Smooth muscle cell (in vitro differentiated cells): ENCODE measurements at regions not wholly inside any gene's neighbourhood (a gene's known extent, or its start where the extent isn't known, plus 50 kb on each side); places are given as distances from the start of the nearest gene placed in this dataset.

Source experiments
- DNase-seq: peaks from one replicate; lab custom pipeline; 2025; ENCODE audit not compliant: unreplicated experiment; lab: John Stamatoyannopoulos, UW
- H2AFZ ChIP-seq: fragments of 200-600 bp; sonication (generic); 2 replicates; pipeline ENCODE4 v1.6.0; 2016; ENCODE audit warnings: antibody characterized with exemption, low read depth, mild to moderate bottlenecking
- H3F3A ChIP-seq: fragments of 200-600 bp; sonication (generic); 2 replicates; pipeline ENCODE4 v1.6.0; 2017; ENCODE audit warnings: antibody characterized with exemption, low read depth
- H3K27ac ChIP-seq: fragments of 200-600 bp; sonication (generic); 2 replicates; pipeline ENCODE4 v1.5.1; 2016; ENCODE audit warnings: low read depth, mild to moderate bottlenecking
- H3K27me3 ChIP-seq: fragments of 200-600 bp; sonication (generic); 2 replicates; pipeline ENCODE4 v1.6.1; 2016; ENCODE audit warnings: low read depth, mild to moderate bottlenecking
- H3K36me3 ChIP-seq: fragments of 200-600 bp; sonication (generic); 2 replicates; pipeline ENCODE4 v1.5.1; 2016; ENCODE audit warnings: low read depth
- H3K4me1 ChIP-seq: fragments of 200-600 bp; sonication (generic); 2 replicates; pipeline ENCODE4 v1.5.1; 2016; ENCODE audit warnings: low read depth
- H3K4me2 ChIP-seq: fragments of 200-600 bp; sonication (generic); 2 replicates; pipeline ENCODE4 v1.6.0; 2016; ENCODE audit warnings: mild to moderate bottlenecking
- H3K4me3 ChIP-seq: fragments of 200-600 bp; sonication (generic); 2 replicates; pipeline ENCODE4 v1.5.1; 2016; ENCODE audit warnings: mild to moderate bottlenecking
- H3K79me2 ChIP-seq: fragments of 200-600 bp; sonication (generic); 2 replicates; pipeline ENCODE4 v1.6.0; 2016; ENCODE audit warnings: low read depth, mild to moderate bottlenecking
- H3K9ac ChIP-seq: fragments of 200-600 bp; sonication (generic); 2 replicates; pipeline ENCODE4 v1.6.0; 2016; ENCODE audit warnings: low read depth
- H3K9me3 ChIP-seq: fragments of 200-600 bp; sonication (generic); replicated peaks from 2 replicates; pipeline ENCODE4 v1.5.1; 2016; ENCODE audit warnings: low read depth
- H4K20me1 ChIP-seq: fragments of 200-600 bp; sonication (generic); 2 replicates; pipeline ENCODE4 v1.6.0; 2016; ENCODE audit warnings: low read depth
- WGBS: methylation state at CpG from one replicate; pipeline ENCODE4 v1.1.7; 2016; ENCODE audit warnings: low lambda C conversion rate; 5-methylcytosine and 5-hydroxymethylcytosine counted together
- TF ChIP-seq, protein P1 (sequence below): fragments of 200-600 bp; sonication (generic); IDR thresholded peaks from 2 replicates; pipeline ENCODE4 v1.5.1; 2017; ENCODE audit warnings: borderline replicate concordance, mild to moderate bottlenecking, antibody characterized with exemption; ENCODE audit not compliant: insufficient read depth, poor library complexity, severe bottlenecking

DNA sequence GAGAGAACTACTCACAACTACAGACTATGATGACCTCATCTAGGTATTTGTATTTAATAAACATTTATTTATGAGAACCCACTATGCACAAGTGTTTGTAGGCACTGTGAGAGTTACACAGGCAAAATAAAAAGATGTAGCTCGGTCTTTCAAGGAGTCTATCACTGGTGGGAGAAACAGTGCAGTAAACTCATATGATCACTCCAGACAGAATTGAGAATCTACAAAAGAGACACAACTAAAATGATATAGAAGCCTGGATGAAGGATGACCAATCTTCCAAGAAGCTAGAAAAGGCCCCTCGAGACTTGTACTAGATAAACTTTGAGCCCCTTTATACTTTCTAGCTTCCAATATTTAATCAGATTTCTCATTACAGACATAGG, 70.2 kb upstream of the ZBTB20 start:
- H3K9ac ChIP-seq, result no peak overlapping the region

DNA sequence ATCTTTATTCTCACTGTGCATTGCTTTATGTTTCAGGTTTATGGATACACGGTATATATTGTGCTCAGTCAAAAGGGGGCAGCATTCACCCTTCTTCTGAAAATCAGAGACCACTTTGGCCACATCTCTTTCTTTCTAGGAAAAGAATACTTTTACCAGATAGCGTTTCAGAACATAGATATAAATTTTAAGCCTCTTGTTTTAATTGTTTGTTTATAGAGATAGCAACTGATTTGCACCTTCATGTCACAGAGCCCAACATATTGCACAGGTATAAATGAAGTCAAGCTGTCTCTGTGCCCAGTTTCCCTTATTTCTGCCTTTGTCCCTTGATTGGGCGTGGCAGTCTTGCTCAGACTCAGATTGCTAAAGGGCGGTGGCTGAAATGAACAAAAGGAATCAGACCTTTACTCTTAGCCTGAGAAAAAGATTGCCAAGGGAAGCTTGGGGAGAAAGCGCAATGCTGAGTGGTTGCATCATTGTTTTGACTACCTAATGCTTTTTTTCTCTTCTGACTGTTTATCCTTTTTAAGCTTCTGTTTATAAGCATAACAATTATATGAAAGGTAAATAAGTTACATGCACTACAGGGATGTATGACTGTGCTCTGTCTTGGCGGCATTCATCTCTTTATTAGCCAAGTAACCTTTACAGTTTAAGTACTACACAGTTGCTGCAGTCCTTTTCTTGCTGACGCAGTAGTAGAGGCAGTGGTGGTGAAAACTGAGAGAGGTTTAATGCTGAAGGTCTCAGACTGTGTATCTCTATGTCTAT, 70.8 kb upstream of the ZBTB20 start:
- H3K27ac ChIP-seq, result peak overlapping the region; percentile 69
- WGBS, result 20% methylated on average over 7 of the region's 7 CpGs
- no peaks in the 10 kb centered on the region for H3K36me3 ChIP-seq
- H3K27me3 ChIP-seq, result no peaks in the 10 kb centered on the region
- peak overlapping the region; percentile 62 for H3K9ac ChIP-seq
- H3K4me3 ChIP-seq, result peak overlapping the region; percentile 32
- H4K20me1 ChIP-seq, result no peaks in the 10 kb centered on the region
- TF ChIP-seq, protein P1, sequence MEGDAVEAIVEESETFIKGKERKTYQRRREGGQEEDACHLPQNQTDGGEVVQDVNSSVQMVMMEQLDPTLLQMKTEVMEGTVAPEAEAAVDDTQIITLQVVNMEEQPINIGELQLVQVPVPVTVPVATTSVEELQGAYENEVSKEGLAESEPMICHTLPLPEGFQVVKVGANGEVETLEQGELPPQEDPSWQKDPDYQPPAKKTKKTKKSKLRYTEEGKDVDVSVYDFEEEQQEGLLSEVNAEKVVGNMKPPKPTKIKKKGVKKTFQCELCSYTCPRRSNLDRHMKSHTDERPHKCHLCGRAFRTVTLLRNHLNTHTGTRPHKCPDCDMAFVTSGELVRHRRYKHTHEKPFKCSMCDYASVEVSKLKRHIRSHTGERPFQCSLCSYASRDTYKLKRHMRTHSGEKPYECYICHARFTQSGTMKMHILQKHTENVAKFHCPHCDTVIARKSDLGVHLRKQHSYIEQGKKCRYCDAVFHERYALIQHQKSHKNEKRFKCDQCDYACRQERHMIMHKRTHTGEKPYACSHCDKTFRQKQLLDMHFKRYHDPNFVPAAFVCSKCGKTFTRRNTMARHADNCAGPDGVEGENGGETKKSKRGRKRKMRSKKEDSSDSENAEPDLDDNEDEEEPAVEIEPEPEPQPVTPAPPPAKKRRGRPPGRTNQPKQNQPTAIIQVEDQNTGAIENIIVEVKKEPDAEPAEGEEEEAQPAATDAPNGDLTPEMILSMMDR, result peak; percentile 77
- DNase-seq, result no peak
- no peaks in the 10 kb centered on the region for H3K9me3 ChIP-seq
- peaks cover 3% of the 10 kb centered on the region for H3F3A ChIP-seq
- H2AFZ ChIP-seq, result peak overlapping the region; percentile 70
- H3K4me2 ChIP-seq, result peak overlapping the region; percentile 85
- H3K79me2 ChIP-seq, result no peaks in the 10 kb centered on the region
- peaks cover 12% of the 10 kb centered on the region for H3K4me1 ChIP-seq

More for the DNA sequence above, 70.2 kb upstream of the ZBTB20 start:
- WGBS, result 18% methylated on average over 2 of the region's 2 CpGs
- Histone ChIP-seq H3K27ac (no peak overlapping the region), H3K36me3 (no peaks in the 10 kb centered on the region), H3K9me3 (no peaks in the 10 kb centered on the region), H3K27me3 (no peaks in the 10 kb centered on the region), H3K79me2 (no peaks in the 10 kb centered on the region), H3F3A (peaks cover 3% of the 10 kb centered on the region), H3K4me2 (peak overlapping the region; percentile 12), H3K4me3 (no peak overlapping the region), H3K4me1 (peaks cover 12% of the 10 kb centered on the region), H2AFZ (peak overlapping the region; percentile 38), H4K20me1 (no peaks in the 10 kb centered on the region)
- DNase-seq, result no peak
- TF ChIP-seq, protein P1, result no peak

DNA sequence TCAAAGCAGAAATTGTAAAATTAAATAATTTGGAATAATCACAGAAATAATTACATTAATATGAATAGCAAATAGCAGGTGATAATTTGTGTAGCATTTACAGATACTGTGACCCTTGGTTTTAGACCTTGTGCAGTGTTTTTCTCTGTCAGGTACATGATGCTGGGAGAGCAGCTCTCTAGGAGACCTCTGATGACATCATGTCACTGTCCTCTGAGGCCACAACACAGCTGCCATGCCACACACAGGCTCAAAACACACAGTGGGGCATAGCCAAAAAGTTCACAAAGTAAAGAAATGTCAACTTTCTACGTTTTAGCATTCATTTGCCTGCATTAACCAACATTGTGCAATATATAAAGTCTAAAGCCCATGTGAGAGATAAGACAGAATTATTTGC, 71.8 kb upstream of the ZBTB20 start:
- H3K9ac ChIP-seq, result no peak overlapping the region
- H4K20me1 ChIP-seq, result no peaks in the 10 kb centered on the region
- WGBS, result 31% methylated on average over 1 of the region's 1 CpG
- DNase-seq, result no peak
- H3K27me3 ChIP-seq, result no peaks in the 10 kb centered on the region
- H3K79me2 ChIP-seq, result no peaks in the 10 kb centered on the region
- H3K27ac ChIP-seq, result peak overlapping the region; percentile 69
- H3K9me3 ChIP-seq, result no peaks in the 10 kb centered on the region
- peaks cover 12% of the 10 kb centered on the region for H3K4me1 ChIP-seq
- no peaks in the 10 kb centered on the region for H3K36me3 ChIP-seq
- TF ChIP-seq, protein P1, result no peak
- no peak overlapping the region for H3K4me3 ChIP-seq
- peaks cover 3% of the 10 kb centered on the region for H3F3A ChIP-seq
- peak overlapping the region; percentile 85 for H3K4me2 ChIP-seq
- H2AFZ ChIP-seq, result no peak overlapping the region

DNA sequence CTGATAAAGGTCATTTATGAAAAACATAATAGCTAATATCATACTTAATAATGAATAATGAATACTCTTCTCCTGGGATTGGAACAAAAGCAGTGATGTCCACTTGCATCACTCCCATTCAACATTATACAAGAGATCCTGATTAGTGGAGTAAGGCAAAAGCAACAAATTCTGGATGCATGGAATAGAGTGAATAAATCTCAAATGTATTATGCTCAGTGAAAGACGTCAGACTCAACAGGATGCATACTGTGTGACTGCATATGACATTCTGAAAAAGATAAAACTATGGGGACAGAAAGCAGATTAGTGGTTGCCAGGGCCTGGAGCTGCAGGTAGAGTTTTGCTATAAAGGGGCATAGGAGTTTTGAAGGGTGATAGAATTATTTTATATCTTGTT, 77.6 kb upstream of the ZBTB20 start:
- Histone ChIP-seq H4K20me1 (no peaks in the 10 kb centered on the region), H3K79me2 (no peaks in the 10 kb centered on the region), H3K27ac (no peak overlapping the region), H3K9me3 (no peaks in the 10 kb centered on the region), H2AFZ (no peak overlapping the region), H3K27me3 (no peaks in the 10 kb centered on the region), H3K4me3 (no peak overlapping the region), H3K4me1 (no peaks in the 10 kb centered on the region), H3K9ac (no peak overlapping the region), H3F3A (no peaks in the 10 kb centered on the region), H3K4me2 (no peak overlapping the region), H3K36me3 (no peaks in the 10 kb centered on the region)
- 93% methylated on average over 1 of the region's 1 CpG for WGBS
- TF ChIP-seq, protein P1, result no peak
- no peak for DNase-seq
